Body of pancreas (tissue), 4 donors: ENCODE measurements at regions not wholly inside any gene's neighbourhood (a gene's known extent, or its start where the extent isn't known, plus 50 kb on each side); places are given as distances from the start of the nearest gene placed in this dataset.

Experiments used
- CTCF ChIP-seq, 7 experiments: fragments of 450-650 bp in 4 of 7; fragments of 200-600 bp in 3 of 7; sonication (generic) in 3 of 7; IDR thresholded peaks; one replicate each; pipeline ENCODE4 v1.5.1; 2016 to 2019; ENCODE audit warnings: antibody characterized with exemption in 7 of 7
- POLR2A ChIP-seq, 3 donors: fragments of 450-650 bp; IDR thresholded peaks; one replicate each; pipeline ENCODE4 v1.6.1; 2016; ENCODE audit warnings: antibody characterized with exemption in 3 of 3, mild to moderate bottlenecking in 2 of 3

GRCh38 chr16:35911899-35912298, 2452.5 kb downstream of the TP53TG3F start:
- TF ChIP-seq CTCF (IDR thresholded peaks at IDR 0.05), result no peak
- no peak for TF ChIP-seq POLR2A (IDR thresholded peaks at IDR 0.05)
